Neural cell (in vitro differentiated cells): ENCODE measurements at regions not wholly inside any gene's neighbourhood (a gene's known extent, or its start where the extent isn't known, plus 50 kb on each side); places are given as distances from the start of the nearest gene placed in this dataset.

Experiments used
- H2AFZ ChIP-seq: fragments of 200-600, 300-800 bp; sonication (generic), shearing (Covaris generic); 2 replicates; pipeline ENCODE4 v1.6.0; 2014; ENCODE audit warnings: low read depth, mild to moderate bottlenecking, antibody characterized with exemption, low read length, moderate library complexity
- H3F3A ChIP-seq: fragments of 200-600 bp; shearing (Covaris generic); 2 replicates; pipeline ENCODE4 v1.6.1; 2016; ENCODE audit warnings: mild to moderate bottlenecking, moderate library complexity, mixed read lengths, antibody characterized with exemption, low read length; ENCODE audit not compliant: insufficient read depth, poor library complexity, severe bottlenecking
- H3K27ac ChIP-seq: fragments of 200-600, 300-800 bp; sonication (generic), shearing (Covaris generic); 2 replicates; pipeline ENCODE4 v1.5.1; 2014; ENCODE audit warnings: mild to moderate bottlenecking, low read length, moderate library complexity
- H3K27me3 ChIP-seq: fragments of 300-800, 200-600 bp; sonication (generic), shearing (Covaris generic); 2 replicates; pipeline ENCODE4 v1.6.0; 2014; ENCODE audit warnings: mild to moderate bottlenecking, low read depth, low read length, moderate library complexity; ENCODE audit not compliant: insufficient read depth
- H3K36me3 ChIP-seq: fragments of 300-800, 200-600 bp; sonication (generic), shearing (Covaris generic); 2 replicates; pipeline ENCODE4 v1.5.1; 2014; ENCODE audit warnings: mild to moderate bottlenecking, antibody characterized with exemption, low read length, moderate library complexity; ENCODE audit not compliant: insufficient read depth
- H3K4me2 ChIP-seq: fragments of 300-800, 200-600 bp; sonication (generic), shearing (Covaris generic); 2 replicates; pipeline ENCODE4 v1.6.0; 2014; ENCODE audit warnings: mild to moderate bottlenecking, low read length
- H3K4me3 ChIP-seq: fragments of 300-800, 200-600 bp; sonication (generic), shearing (Covaris generic); 2 replicates; pipeline ENCODE4 v1.5.1; 2014; ENCODE audit warnings: mild to moderate bottlenecking, low read length, moderate library complexity
- H3K79me2 ChIP-seq: fragments of 200-600 bp; shearing (Covaris generic); replicated peaks from 2 replicates; pipeline ENCODE4 v1.6.0; 2014; ENCODE audit warnings: mild to moderate bottlenecking, low read length, moderate library complexity; ENCODE audit not compliant: insufficient read depth
- H3K9ac ChIP-seq: fragments of 300-800, 200-600 bp; sonication (generic), shearing (Covaris generic); 2 replicates; pipeline ENCODE4 v1.6.1; 2016; ENCODE audit warnings: mild to moderate bottlenecking, low read length, mixed read lengths
- H3K9me2 ChIP-seq: fragments of 200-600 bp; shearing (Covaris generic); 2 replicates; pipeline ENCODE4 v1.6.1; 2016; ENCODE audit warnings: mild to moderate bottlenecking, low read length, mixed read lengths; ENCODE audit not compliant: insufficient read depth
- H3K9me3 ChIP-seq: fragments of 200-600, 300-800 bp; sonication (generic), shearing (Covaris generic); 2 replicates; pipeline ENCODE4 v1.6.1; 2016; ENCODE audit warnings: mild to moderate bottlenecking, mixed run types, low read length, moderate library complexity, mixed read lengths
- H4K20me1 ChIP-seq: fragments of 200-600 bp; shearing (Covaris generic); 2 replicates; pipeline ENCODE4 v1.6.1; 2016; ENCODE audit warnings: mild to moderate bottlenecking, mixed run types; ENCODE audit not compliant: insufficient read depth
- EP300 ChIP-seq: fragments of 450-650 bp; conservative IDR thresholded peaks from 2 replicates; pipeline ENCODE4 v1.6.1; 2014; ENCODE audit warnings: antibody characterized with exemption, mild to moderate bottlenecking, moderate library complexity; ENCODE audit not compliant: poor library complexity, severe bottlenecking
- EZH2 ChIP-seq: fragments of 200-600, 300-800 bp; shearing (Covaris generic), sonication (generic); IDR thresholded peaks from 2 replicates; pipeline ENCODE4 v1.6.1; 2014; ENCODE audit warnings: antibody characterized with exemption, low read length, borderline replicate concordance, mild to moderate bottlenecking; ENCODE audit not compliant: insufficient read depth, poor library complexity, severe bottlenecking
- MXI1 ChIP-seq: fragments of 450-650 bp; conservative IDR thresholded peaks from 2 replicates; pipeline ENCODE4 v1.6.1; 2014; ENCODE audit warnings: antibody characterized with exemption, mild to moderate bottlenecking; ENCODE audit not compliant: poor library complexity, severe bottlenecking
- POLR2AphosphoS5 ChIP-seq: IDR thresholded peaks from 2 replicates; pipeline ENCODE4 v1.6.1; 2012
- RAD21 ChIP-seq: fragments of 450-650 bp; conservative IDR thresholded peaks from 2 replicates; pipeline ENCODE4 v1.6.1; 2014; ENCODE audit warnings: antibody characterized with exemption, mild to moderate bottlenecking, moderate library complexity
- SMC3 ChIP-seq: fragments of 450-650 bp; conservative IDR thresholded peaks from 2 replicates; pipeline ENCODE4 v1.6.1; 2014; ENCODE audit warnings: antibody characterized with exemption, mild to moderate bottlenecking, moderate library complexity; ENCODE audit not compliant: poor library complexity
- TAF1 ChIP-seq: IDR thresholded peaks from 2 replicates; pipeline ENCODE4 v1.6.1; 2012; ENCODE audit warnings: low read depth
- TF ChIP-seq, protein P1 (sequence below): IDR thresholded peaks from 2 replicates; pipeline ENCODE4 v1.6.1; 2012; ENCODE audit warnings: borderline replicate concordance
- TF ChIP-seq, protein P2 (sequence below): fragments of 450-650 bp; IDR thresholded peaks from 2 replicates; pipeline ENCODE4 v1.5.1; 2014; ENCODE audit warnings: antibody characterized with exemption, mild to moderate bottlenecking, moderate library complexity; ENCODE audit not compliant: poor library complexity, severe bottlenecking

DNA sequence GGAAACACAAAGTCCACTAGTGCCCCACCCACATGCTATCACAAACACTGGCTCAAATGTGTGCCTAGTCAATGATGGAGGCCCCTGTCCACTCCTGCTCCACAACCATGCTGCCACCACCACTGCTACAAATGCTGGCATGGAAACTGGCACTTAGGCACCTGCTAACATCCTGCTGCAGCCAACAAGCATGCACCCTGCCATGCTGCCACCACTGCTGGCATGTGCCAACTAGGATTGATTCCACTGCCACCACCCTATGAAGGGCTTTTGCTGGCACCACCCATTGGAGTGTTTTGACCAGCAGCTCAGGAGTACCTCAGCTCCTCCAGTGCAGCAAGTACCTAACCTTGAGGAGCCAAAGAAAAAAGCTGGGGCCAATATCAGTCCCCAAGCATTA, 236.6 kb downstream of the CCDC59 start:
- H3K36me3 ChIP-seq: no peaks in the 10 kb centered on the region
- no peak overlapping the region for H3K4me2 ChIP-seq
- no peaks in the 10 kb centered on the region for H3K27me3 ChIP-seq
- H3K79me2 ChIP-seq: no peaks in the 10 kb centered on the region
- H3K9ac ChIP-seq: no peak overlapping the region
- no peak overlapping the region for H3K27ac ChIP-seq
- no peaks in the 10 kb centered on the region for H3K9me3 ChIP-seq
- H4K20me1 ChIP-seq: no peaks in the 10 kb centered on the region
- no peaks in the 10 kb centered on the region for H3F3A ChIP-seq
- no peak overlapping the region for H2AFZ ChIP-seq
- TF ChIP-seq MXI1: no peak
- TF ChIP-seq TAF1: no peak
- TF ChIP-seq, protein P1, sequence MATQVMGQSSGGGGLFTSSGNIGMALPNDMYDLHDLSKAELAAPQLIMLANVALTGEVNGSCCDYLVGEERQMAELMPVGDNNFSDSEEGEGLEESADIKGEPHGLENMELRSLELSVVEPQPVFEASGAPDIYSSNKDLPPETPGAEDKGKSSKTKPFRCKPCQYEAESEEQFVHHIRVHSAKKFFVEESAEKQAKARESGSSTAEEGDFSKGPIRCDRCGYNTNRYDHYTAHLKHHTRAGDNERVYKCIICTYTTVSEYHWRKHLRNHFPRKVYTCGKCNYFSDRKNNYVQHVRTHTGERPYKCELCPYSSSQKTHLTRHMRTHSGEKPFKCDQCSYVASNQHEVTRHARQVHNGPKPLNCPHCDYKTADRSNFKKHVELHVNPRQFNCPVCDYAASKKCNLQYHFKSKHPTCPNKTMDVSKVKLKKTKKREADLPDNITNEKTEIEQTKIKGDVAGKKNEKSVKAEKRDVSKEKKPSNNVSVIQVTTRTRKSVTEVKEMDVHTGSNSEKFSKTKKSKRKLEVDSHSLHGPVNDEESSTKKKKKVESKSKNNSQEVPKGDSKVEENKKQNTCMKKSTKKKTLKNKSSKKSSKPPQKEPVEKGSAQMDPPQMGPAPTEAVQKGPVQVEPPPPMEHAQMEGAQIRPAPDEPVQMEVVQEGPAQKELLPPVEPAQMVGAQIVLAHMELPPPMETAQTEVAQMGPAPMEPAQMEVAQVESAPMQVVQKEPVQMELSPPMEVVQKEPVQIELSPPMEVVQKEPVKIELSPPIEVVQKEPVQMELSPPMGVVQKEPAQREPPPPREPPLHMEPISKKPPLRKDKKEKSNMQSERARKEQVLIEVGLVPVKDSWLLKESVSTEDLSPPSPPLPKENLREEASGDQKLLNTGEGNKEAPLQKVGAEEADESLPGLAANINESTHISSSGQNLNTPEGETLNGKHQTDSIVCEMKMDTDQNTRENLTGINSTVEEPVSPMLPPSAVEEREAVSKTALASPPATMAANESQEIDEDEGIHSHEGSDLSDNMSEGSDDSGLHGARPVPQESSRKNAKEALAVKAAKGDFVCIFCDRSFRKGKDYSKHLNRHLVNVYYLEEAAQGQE: no peak
- TF ChIP-seq, protein P2, sequence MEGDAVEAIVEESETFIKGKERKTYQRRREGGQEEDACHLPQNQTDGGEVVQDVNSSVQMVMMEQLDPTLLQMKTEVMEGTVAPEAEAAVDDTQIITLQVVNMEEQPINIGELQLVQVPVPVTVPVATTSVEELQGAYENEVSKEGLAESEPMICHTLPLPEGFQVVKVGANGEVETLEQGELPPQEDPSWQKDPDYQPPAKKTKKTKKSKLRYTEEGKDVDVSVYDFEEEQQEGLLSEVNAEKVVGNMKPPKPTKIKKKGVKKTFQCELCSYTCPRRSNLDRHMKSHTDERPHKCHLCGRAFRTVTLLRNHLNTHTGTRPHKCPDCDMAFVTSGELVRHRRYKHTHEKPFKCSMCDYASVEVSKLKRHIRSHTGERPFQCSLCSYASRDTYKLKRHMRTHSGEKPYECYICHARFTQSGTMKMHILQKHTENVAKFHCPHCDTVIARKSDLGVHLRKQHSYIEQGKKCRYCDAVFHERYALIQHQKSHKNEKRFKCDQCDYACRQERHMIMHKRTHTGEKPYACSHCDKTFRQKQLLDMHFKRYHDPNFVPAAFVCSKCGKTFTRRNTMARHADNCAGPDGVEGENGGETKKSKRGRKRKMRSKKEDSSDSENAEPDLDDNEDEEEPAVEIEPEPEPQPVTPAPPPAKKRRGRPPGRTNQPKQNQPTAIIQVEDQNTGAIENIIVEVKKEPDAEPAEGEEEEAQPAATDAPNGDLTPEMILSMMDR: no peak
- no peak for TF ChIP-seq POLR2AphosphoS5
- TF ChIP-seq RAD21: no peak
- TF ChIP-seq SMC3: no peak
- TF ChIP-seq EZH2: no peak
- no peak for TF ChIP-seq EP300
- no peaks in the 10 kb centered on the region for H3K9me2 ChIP-seq
- no peak overlapping the region for H3K4me3 ChIP-seq

DNA sequence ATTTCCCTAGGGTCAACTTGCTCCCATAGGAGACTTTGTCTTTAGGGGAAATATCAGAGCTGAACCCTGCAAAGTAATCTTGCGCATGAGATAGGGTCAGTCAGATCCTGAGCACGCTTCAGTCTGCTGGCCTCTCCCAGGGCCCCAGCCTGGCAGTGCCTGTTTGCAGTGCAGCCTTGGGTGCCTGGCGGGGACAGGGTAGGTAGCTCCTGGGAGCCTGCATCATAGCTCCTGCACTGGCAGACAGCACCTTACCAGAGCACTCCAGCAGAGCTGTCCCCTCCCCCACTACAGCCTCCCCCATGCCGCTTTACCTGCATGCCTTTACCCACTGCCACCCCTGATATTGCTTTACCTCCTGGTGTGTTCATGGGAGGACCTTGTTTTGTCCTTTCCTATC, 237.3 kb downstream of the CCDC59 start:
- no peaks in the 10 kb centered on the region for H3K9me3 ChIP-seq
- H3K9me2 ChIP-seq: no peaks in the 10 kb centered on the region
- H2AFZ ChIP-seq: no peak overlapping the region
- no peaks in the 10 kb centered on the region for H3F3A ChIP-seq
- no peak overlapping the region for H3K9ac ChIP-seq
- TF ChIP-seq POLR2AphosphoS5: no peak
- TF ChIP-seq EZH2: no peak
- no peak for TF ChIP-seq SMC3
- TF ChIP-seq, protein P1: no peak
- TF ChIP-seq, protein P2: no peak
- TF ChIP-seq TAF1: no peak
- TF ChIP-seq RAD21: no peak
- no peak for TF ChIP-seq EP300
- no peak for TF ChIP-seq MXI1
- H3K79me2 ChIP-seq: no peaks in the 10 kb centered on the region
- no peak overlapping the region for H3K4me2 ChIP-seq
- no peaks in the 10 kb centered on the region for H3K36me3 ChIP-seq
- no peaks in the 10 kb centered on the region for H3K27me3 ChIP-seq
- H3K27ac ChIP-seq: no peak overlapping the region
- no peaks in the 10 kb centered on the region for H4K20me1 ChIP-seq
- no peak overlapping the region for H3K4me3 ChIP-seq
